CD4-positive, alpha-beta T cell (primary cell): ENCODE measurements at regions not wholly inside any gene's neighbourhood (a gene's known extent, or its start where the extent isn't known, plus 50 kb on each side); places are given as distances from the start of the nearest gene placed in this dataset.

ENCODE experiments used
- ATAC-seq: fragments of 200-7000 bp; cut with Tn5 transposase; one replicate; pipeline ENCODE4 v1.10.0; 2022; ENCODE audit warnings: mild to moderate bottlenecking; ENCODE audit not compliant: poor library complexity
- CTCF ChIA-PET: fragments of 350-600 bp; sonication (Branson Sonifier 250); formaldehyde crosslinking; loops from one replicate; lab custom pipeline; 2021; ENCODE audit warnings: antibody characterized with exemption, inconsistent platforms; lab: Charles Lee
- POLR2A ChIA-PET: fragments of 350-600 bp; sonication (Branson Sonifier 250); formaldehyde crosslinking; loops from one replicate; lab custom pipeline; 2021; ENCODE audit warnings: antibody characterized with exemption, inconsistent platforms; lab: Charles Lee
- DNase-seq, 14 experiments: peaks; one replicate each; pipeline ENCODE4 v3.0.0-alpha.2; 2013 to 2020; ENCODE audit warnings: mixed read lengths in 2 of 14
- H3K27ac ChIP-seq, 2 donors: one replicate each; pipeline versions ENCODE4 v1.5.1 to v1.7.0; 2013; ENCODE audit warnings: low read length in 2 of 2, low read depth in 1 of 2, mild to moderate bottlenecking in 1 of 2
- H3K27me3 ChIP-seq, 2 experiments: 1 replicate in 1 of 2; 2 replicates in 1 of 2; pipeline versions ENCODE4 v1.6.1 to v1.7.0; 2013; ENCODE audit warnings: low read length in 2 of 2, control low read depth in 1 of 2, mild to moderate bottlenecking in 1 of 2, moderate library complexity in 1 of 2; ENCODE audit not compliant: insufficient read depth in 2 of 2, control insufficient read depth in 1 of 2
- H3K36me3 ChIP-seq: one replicate; pipeline ENCODE4 v1.6.1; 2013; ENCODE audit warnings: low read length, control low read depth; ENCODE audit not compliant: insufficient read depth
- H3K4me1 ChIP-seq: one replicate; pipeline ENCODE4 v1.6.1; 2013; ENCODE audit warnings: low read length, control low read depth; ENCODE audit not compliant: insufficient read depth
- H3K4me3 ChIP-seq: one replicate; pipeline ENCODE4 v1.5.1; 2013; ENCODE audit warnings: mild to moderate bottlenecking, low read length, moderate library complexity
- H3K9me3 ChIP-seq, 2 experiments: 1 replicate in 1 of 2; 2 replicates in 1 of 2; pipeline versions ENCODE4 v1.6.1 to v1.7.0; 2013; ENCODE audit warnings: low read length in 2 of 2, mild to moderate bottlenecking in 2 of 2, control low read depth in 1 of 2, moderate library complexity in 1 of 2; ENCODE audit not compliant: control insufficient read depth in 1 of 2, insufficient read depth in 1 of 2
- H3K27ac Mint-ChIP-seq: one replicate; pipeline ENCODE4 v1.8.0; 2020; ENCODE audit warnings: mixed read lengths
- H3K27me3 Mint-ChIP-seq: one replicate; pipeline ENCODE4 v1.8.0; 2021; ENCODE audit warnings: mixed read lengths
- H3K36me3 Mint-ChIP-seq: one replicate; pipeline ENCODE4 v1.8.0; 2021; ENCODE audit warnings: low read depth, mixed read lengths
- H3K4me1 Mint-ChIP-seq: one replicate; pipeline ENCODE4 v1.8.0; 2021; ENCODE audit warnings: low read depth, mixed read lengths
- H3K4me3 Mint-ChIP-seq: one replicate; pipeline ENCODE4 v1.8.0; 2020; ENCODE audit warnings: mild to moderate bottlenecking, mixed read lengths
- H3K9me3 Mint-ChIP-seq: one replicate; pipeline ENCODE4 v1.8.0; 2020; ENCODE audit warnings: mixed read lengths
- intact Hi-C, 2 experiments: fragments of 100-400 bp; cut with DNase I in 1 of 2; cut with micrococcal nuclease in 1 of 2; formaldehyde crosslinking; loops; one replicate each; pipeline versions ENCODE4 v1.15.1 to v1.9.0; 2023 to 2025; cut with DNase I, micrococcal nuclease
- TF ChIP-seq, protein P1 (sequence below): fragments of 200-600 bp; IDR thresholded peaks from one replicate; pipeline ENCODE4 v1.8.0; 2022; ENCODE audit warnings: antibody characterized with exemption, mild to moderate bottlenecking

DNA sequence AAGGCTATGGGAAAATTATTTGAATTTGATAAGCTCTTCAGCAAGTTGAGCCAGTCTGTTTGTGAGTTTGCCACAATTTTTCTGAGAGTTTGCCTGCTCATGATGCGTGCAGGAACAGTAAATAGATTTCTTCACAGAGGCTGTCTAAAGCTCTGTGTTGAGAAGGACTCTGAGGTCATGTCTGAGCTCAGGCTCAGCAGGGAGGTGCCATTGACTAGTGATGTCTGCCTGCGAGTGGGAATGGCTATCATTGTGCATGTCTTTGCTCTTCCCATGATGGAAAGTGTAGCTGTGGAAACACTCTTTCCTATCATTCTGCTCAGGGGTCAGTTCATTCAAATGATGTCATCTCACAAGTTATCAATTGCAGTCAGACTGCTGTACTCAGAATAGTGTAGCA, 142.8 kb downstream of the RASEF start:
- H3K36me3 Mint-ChIP-seq, result no peaks in the 10 kb centered on the region
- ATAC-seq, result no peak
- no peak for DNase-seq
- Histone ChIP-seq H3K36me3 (no peaks in the 10 kb centered on the region), H3K27ac (no peak overlapping the region), H3K4me1 (no peaks in the 10 kb centered on the region), H3K4me3 (no peak overlapping the region), H3K9me3 (peaks cover 9 to 12% of the 10 kb centered on the region in 2 experiments), H3K27me3 (no peaks in the 10 kb centered on the region)
- CTCF ChIA-PET, result no interaction called here
- H3K4me3 Mint-ChIP-seq, result no peak overlapping the region
- no peaks in the 10 kb centered on the region for H3K27me3 Mint-ChIP-seq
- H3K9me3 Mint-ChIP-seq, result peaks cover 14% of the 10 kb centered on the region
- intact Hi-C loops, result no loop called here
- POLR2A ChIA-PET, result no interaction called here
- H3K4me1 Mint-ChIP-seq, result no peaks in the 10 kb centered on the region
- TF ChIP-seq, protein P1, sequence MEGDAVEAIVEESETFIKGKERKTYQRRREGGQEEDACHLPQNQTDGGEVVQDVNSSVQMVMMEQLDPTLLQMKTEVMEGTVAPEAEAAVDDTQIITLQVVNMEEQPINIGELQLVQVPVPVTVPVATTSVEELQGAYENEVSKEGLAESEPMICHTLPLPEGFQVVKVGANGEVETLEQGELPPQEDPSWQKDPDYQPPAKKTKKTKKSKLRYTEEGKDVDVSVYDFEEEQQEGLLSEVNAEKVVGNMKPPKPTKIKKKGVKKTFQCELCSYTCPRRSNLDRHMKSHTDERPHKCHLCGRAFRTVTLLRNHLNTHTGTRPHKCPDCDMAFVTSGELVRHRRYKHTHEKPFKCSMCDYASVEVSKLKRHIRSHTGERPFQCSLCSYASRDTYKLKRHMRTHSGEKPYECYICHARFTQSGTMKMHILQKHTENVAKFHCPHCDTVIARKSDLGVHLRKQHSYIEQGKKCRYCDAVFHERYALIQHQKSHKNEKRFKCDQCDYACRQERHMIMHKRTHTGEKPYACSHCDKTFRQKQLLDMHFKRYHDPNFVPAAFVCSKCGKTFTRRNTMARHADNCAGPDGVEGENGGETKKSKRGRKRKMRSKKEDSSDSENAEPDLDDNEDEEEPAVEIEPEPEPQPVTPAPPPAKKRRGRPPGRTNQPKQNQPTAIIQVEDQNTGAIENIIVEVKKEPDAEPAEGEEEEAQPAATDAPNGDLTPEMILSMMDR, result no peak
- no peak overlapping the region for H3K27ac Mint-ChIP-seq

- Histone ChIP-seq H3K9me3 (no peaks in the 10 kb centered on the region), H3K4me3 (no peak overlapping the region), H3K27ac (no peak overlapping the region), H3K36me3 (no peaks in the 10 kb centered on the region), H3K27me3 (no peaks in the 10 kb centered on the region), H3K4me1 (no peaks in the 10 kb centered on the region)
- intact Hi-C loops, result no loop called here
- Mint-ChIP-seq H3K9me3 (peaks cover 3% of the 10 kb centered on the region), H3K4me3 (no peak overlapping the region), H3K36me3 (no peaks in the 10 kb centered on the region), H3K27me3 (no peaks in the 10 kb centered on the region), H3K27ac (no peak overlapping the region), H3K4me1 (no peaks in the 10 kb centered on the region)
- ChIA-PET CTCF (no interaction called here), POLR2A (no interaction called here)
- ATAC-seq (no peak), DNase-seq (no peak)
- TF ChIP-seq, protein P1, result no peak
Observed at GRCh38 chr9:82922686-82923085, 140.3 kb downstream of the RASEF start.

DNA sequence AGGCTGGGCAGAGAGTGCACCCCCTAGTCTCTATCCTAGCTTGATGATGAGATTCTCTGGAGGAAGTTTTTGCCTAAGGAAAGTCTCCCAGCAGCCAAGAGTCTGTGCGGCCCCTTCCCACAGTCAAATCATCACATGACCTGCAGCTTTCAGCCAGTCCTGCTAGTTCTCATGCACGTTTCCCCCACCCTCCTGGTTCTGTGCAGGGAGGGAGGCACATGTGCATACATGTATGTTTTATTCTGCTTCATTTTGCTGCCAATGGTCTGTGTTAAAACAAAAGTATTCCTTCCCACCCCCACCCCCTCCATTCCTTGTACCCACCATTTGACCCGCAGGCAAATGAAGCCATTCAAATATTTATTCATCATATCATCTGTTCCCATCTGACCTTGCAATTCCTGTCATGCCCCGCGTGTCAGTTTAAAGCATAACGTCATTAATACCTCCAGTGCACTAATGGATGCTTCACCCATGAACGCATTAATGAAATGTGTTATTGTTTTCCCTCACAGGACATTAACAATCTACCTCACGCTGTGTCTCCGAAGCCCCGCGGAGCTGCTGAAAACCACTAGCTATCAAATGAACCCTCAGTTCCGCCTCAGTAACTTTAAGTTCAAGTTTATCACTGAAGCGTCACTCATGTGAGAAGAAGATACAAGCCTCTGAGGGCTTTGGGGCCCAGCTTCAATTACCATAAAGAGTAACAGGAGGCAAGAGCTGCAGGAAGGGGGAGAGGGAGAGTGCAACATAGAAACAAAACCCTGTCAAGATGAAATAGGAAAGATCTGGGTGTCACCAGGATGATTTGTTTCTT, 139.6 kb downstream of the RASEF start:
- intact Hi-C loops, result no loop called here
- Histone ChIP-seq H3K36me3 (no peaks in the 10 kb centered on the region), H3K4me3 (no peak overlapping the region), H3K4me1 (no peaks in the 10 kb centered on the region), H3K27me3 (no peaks in the 10 kb centered on the region), H3K9me3 (no peaks in the 10 kb centered on the region), H3K27ac (no peak overlapping the region)
- ChIA-PET POLR2A (no interaction called here), CTCF (no interaction called here)
- ATAC-seq (no peak), DNase-seq (no peak)
- Mint-ChIP-seq H3K4me1 (no peaks in the 10 kb centered on the region), H3K9me3 (no peaks in the 10 kb centered on the region), H3K36me3 (no peaks in the 10 kb centered on the region), H3K4me3 (no peak overlapping the region), H3K27me3 (no peaks in the 10 kb centered on the region), H3K27ac (no peak overlapping the region)
- TF ChIP-seq, protein P1, result no peak
